NB4 (cell line): ENCODE measurements at regions not wholly inside any gene's neighbourhood (a gene's known extent, or its start where the extent isn't known, plus 50 kb on each side); places are given as distances from the start of the nearest gene placed in this dataset.

ENCODE experiments used
- POLR2A ChIP-seq: IDR thresholded peaks from 2 replicates; pipeline ENCODE4 v1.6.1; 2011; ENCODE audit warnings: mild to moderate bottlenecking; ENCODE audit not compliant: insufficient read length; ENCODE audit errors: extremely low read depth
- TF ChIP-seq, protein P1 (sequence below): IDR thresholded peaks from one replicate; pipeline ENCODE4 v1.5.1; 2012; ENCODE audit warnings: low read depth, low read length

DNA sequence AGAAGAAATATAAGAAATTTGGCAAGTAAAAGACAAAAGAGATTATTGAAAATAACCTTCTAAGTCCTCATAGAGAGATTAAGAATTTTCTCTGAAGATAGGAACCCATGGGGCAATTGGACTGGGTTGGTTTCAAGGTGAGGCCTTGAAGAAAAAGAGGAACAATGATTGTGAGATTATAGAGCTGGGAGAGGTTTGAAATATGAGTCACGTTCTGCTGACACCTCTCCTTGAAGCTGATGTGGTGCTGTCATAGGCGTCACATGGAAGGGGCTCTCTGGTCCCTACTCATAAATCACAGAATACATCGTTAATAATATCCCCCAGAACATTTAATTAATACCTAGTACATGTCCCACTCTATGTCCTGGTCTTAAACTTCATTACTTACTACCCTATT, 227.6 kb upstream of the PDE3A start:
- no peak for TF ChIP-seq POLR2A
- TF ChIP-seq, protein P1, sequence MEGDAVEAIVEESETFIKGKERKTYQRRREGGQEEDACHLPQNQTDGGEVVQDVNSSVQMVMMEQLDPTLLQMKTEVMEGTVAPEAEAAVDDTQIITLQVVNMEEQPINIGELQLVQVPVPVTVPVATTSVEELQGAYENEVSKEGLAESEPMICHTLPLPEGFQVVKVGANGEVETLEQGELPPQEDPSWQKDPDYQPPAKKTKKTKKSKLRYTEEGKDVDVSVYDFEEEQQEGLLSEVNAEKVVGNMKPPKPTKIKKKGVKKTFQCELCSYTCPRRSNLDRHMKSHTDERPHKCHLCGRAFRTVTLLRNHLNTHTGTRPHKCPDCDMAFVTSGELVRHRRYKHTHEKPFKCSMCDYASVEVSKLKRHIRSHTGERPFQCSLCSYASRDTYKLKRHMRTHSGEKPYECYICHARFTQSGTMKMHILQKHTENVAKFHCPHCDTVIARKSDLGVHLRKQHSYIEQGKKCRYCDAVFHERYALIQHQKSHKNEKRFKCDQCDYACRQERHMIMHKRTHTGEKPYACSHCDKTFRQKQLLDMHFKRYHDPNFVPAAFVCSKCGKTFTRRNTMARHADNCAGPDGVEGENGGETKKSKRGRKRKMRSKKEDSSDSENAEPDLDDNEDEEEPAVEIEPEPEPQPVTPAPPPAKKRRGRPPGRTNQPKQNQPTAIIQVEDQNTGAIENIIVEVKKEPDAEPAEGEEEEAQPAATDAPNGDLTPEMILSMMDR: no peak
